H9 (cell line): ENCODE measurements at regions not wholly inside any gene's neighbourhood (a gene's known extent, or its start where the extent isn't known, plus 50 kb on each side); places are given as distances from the start of the nearest gene placed in this dataset.
A peak's percentile ranks its signal among the peaks of the same experiment; 100 is the strongest.

ENCODE experiments used
- DNase-seq: peaks from one replicate; pipeline ENCODE4 v3.0.0-alpha.2; 2017
- H2AFZ ChIP-seq: one replicate; pipeline ENCODE4 v1.6.1; 2013; ENCODE audit warnings: mild to moderate bottlenecking, low read length, control low read depth, moderate library complexity
- H2AK5ac ChIP-seq: 2 replicates; pipeline ENCODE4 v1.6.1; 2013; ENCODE audit warnings: low read length, control low read depth, mixed read lengths; ENCODE audit not compliant: insufficient read length
- H2BK120ac ChIP-seq: one replicate; pipeline ENCODE4 v1.6.1; 2013; ENCODE audit warnings: low read depth, mild to moderate bottlenecking, low read length, control low read depth, inconsistent platforms; ENCODE audit not compliant: poor library complexity, severe bottlenecking
- H2BK12ac ChIP-seq: 2 replicates; pipeline ENCODE4 v1.6.1; 2013; ENCODE audit warnings: low read length, control low read depth, mixed read lengths, low read depth; ENCODE audit not compliant: insufficient read length
- H2BK15ac ChIP-seq: 2 replicates; pipeline ENCODE4 v1.6.1; 2013; ENCODE audit warnings: low read depth, low read length, control low read depth
- H2BK20ac ChIP-seq: one replicate; pipeline ENCODE4 v1.6.1; 2013; ENCODE audit warnings: low read depth, mild to moderate bottlenecking, low read length, control low read depth, inconsistent platforms; ENCODE audit not compliant: poor library complexity, severe bottlenecking
- H2BK5ac ChIP-seq: 2 replicates; pipeline ENCODE4 v1.6.1; 2013; ENCODE audit warnings: low read length, control low read depth, mixed read lengths; ENCODE audit not compliant: insufficient read length
- H3K14ac ChIP-seq: 2 replicates; pipeline ENCODE4 v1.6.1; 2013; ENCODE audit warnings: low read length, control low read depth; ENCODE audit not compliant: insufficient read depth
- H3K18ac ChIP-seq: 2 replicates; pipeline ENCODE4 v1.6.1; 2013; ENCODE audit warnings: low read depth, mild to moderate bottlenecking, mixed read lengths, low read length, control low read depth; ENCODE audit not compliant: insufficient read length
- H3K23ac ChIP-seq: 2 replicates; pipeline ENCODE4 v1.6.1; 2013; ENCODE audit warnings: low read length, control low read depth, mixed read lengths, low read depth; ENCODE audit not compliant: insufficient read length
- H3K23me2 ChIP-seq: 2 replicates; pipeline ENCODE4 v1.6.1; 2013; ENCODE audit warnings: low read depth, mild to moderate bottlenecking, mixed read lengths, low read length, control low read depth; ENCODE audit not compliant: insufficient read length, poor library complexity, severe bottlenecking
- H3K27ac ChIP-seq: 2 replicates; pipeline ENCODE4 v1.5.1; 2013; ENCODE audit warnings: low read length, control low read depth, mixed read lengths, low read depth; ENCODE audit not compliant: insufficient read length
- H3K27me3 ChIP-seq: 2 replicates; pipeline ENCODE4 v1.6.1; 2013; ENCODE audit warnings: low read length, control low read depth, inconsistent platforms; ENCODE audit not compliant: insufficient read depth
- H3K4ac ChIP-seq: 2 replicates; pipeline ENCODE4 v1.6.1; 2013; ENCODE audit warnings: low read depth, mild to moderate bottlenecking, control low read depth, inconsistent platforms, low read length, moderate library complexity
- H3K4me1 ChIP-seq: 2 replicates; pipeline ENCODE4 v1.6.1; 2013; ENCODE audit warnings: low read length, control low read depth, inconsistent platforms; ENCODE audit not compliant: insufficient read depth
- H3K4me2 ChIP-seq: 2 replicates; pipeline ENCODE4 v1.6.1; 2013; ENCODE audit warnings: low read length, control low read depth, mixed read lengths; ENCODE audit not compliant: insufficient read length, insufficient read depth
- H3K56ac ChIP-seq: 2 replicates; pipeline ENCODE4 v1.6.1; 2013; ENCODE audit warnings: low read depth, mild to moderate bottlenecking, mixed read lengths, low read length, control low read depth; ENCODE audit not compliant: insufficient read length
- H3K79me1 ChIP-seq: 2 replicates; pipeline ENCODE4 v1.6.1; 2013; ENCODE audit warnings: low read depth, mild to moderate bottlenecking, moderate library complexity, low read length, control low read depth, inconsistent platforms; ENCODE audit not compliant: insufficient read depth, poor library complexity, severe bottlenecking
- H3K79me2 ChIP-seq: 2 replicates; pipeline ENCODE4 v1.6.1; 2013; ENCODE audit warnings: low read length, control low read depth, inconsistent platforms; ENCODE audit not compliant: insufficient read depth
- H3K9ac ChIP-seq: 2 replicates; pipeline ENCODE4 v1.6.1; 2013; ENCODE audit warnings: low read length, control low read depth, mixed read lengths; ENCODE audit not compliant: insufficient read length; ENCODE audit errors: extremely low read depth
- H3K9me3 ChIP-seq: one replicate; pipeline ENCODE4 v1.6.1; 2013; ENCODE audit warnings: low read depth, low read length, inconsistent platforms; ENCODE audit not compliant: control insufficient read depth
- H3T11ph ChIP-seq: one replicate; pipeline ENCODE4 v1.6.1; 2013; ENCODE audit warnings: mild to moderate bottlenecking, low read length, control low read depth, inconsistent platforms
- H4K20me1 ChIP-seq: one replicate; pipeline ENCODE4 v1.6.1; 2013; ENCODE audit not compliant: control insufficient read depth, insufficient read length, insufficient read depth
- H4K5ac ChIP-seq: 2 replicates; pipeline ENCODE4 v1.6.1; 2013; ENCODE audit warnings: low read depth, mild to moderate bottlenecking, mixed read lengths, low read length, control low read depth; ENCODE audit not compliant: insufficient read length
- H4K8ac ChIP-seq: replicated peaks from 2 replicates; pipeline ENCODE4 v1.6.1; 2013; ENCODE audit warnings: low read length, control low read depth, mixed read lengths, low read depth; ENCODE audit not compliant: insufficient read length
- H4K91ac ChIP-seq: 2 replicates; pipeline ENCODE4 v1.6.1; 2013; ENCODE audit warnings: low read depth, mild to moderate bottlenecking, moderate library complexity, mixed read lengths, low read length, control low read depth; ENCODE audit not compliant: insufficient read length
- H3K27ac Mint-ChIP-seq, 3 experiments: 2 replicates in 2 of 3; 3 replicates in 1 of 3; pipeline ENCODE4 v1.8.0; 2020 to 2021; ENCODE audit warnings: mixed read lengths in 3 of 3, mild to moderate bottlenecking in 1 of 3, moderate library complexity in 1 of 3
- H3K27me3 Mint-ChIP-seq: 2 replicates; pipeline ENCODE4 v1.8.0; 2021; ENCODE audit warnings: low read depth, mild to moderate bottlenecking, moderate library complexity, mixed read lengths
- H3K36me3 Mint-ChIP-seq, 3 experiments: 2 replicates in 2 of 3; 3 replicates in 1 of 3; pipeline ENCODE4 v1.8.0; 2020 to 2021; ENCODE audit warnings: low read depth in 3 of 3, mixed read lengths in 3 of 3; ENCODE audit not compliant: insufficient read depth in 1 of 3
- H3K4me1 Mint-ChIP-seq, 2 experiments: 2 replicates each; pipeline ENCODE4 v1.8.0; 2020; ENCODE audit warnings: mixed read lengths in 2 of 2
- H3K4me3 Mint-ChIP-seq, 2 experiments: 2 replicates in 1 of 2; 3 replicates in 1 of 2; pipeline ENCODE4 v1.8.0; 2020 to 2021; ENCODE audit warnings: mild to moderate bottlenecking in 2 of 2, mixed read lengths in 2 of 2, moderate library complexity in 1 of 2
- H3K9me3 Mint-ChIP-seq, 2 experiments: 2 replicates in 1 of 2; 3 replicates in 1 of 2; pipeline ENCODE4 v1.8.0; 2020; ENCODE audit warnings: mild to moderate bottlenecking in 2 of 2, mixed read lengths in 2 of 2, moderate library complexity in 1 of 2
- WGBS: extraction: QIAGEN DNeasy Blood & Tissue Kit; methylation state at CpG from one replicate; pipeline ENCODE4 v1.1.7; 2013; ENCODE audit warnings: missing lambda C conversion rate, low lambda C conversion rate, mixed read lengths; ENCODE audit not compliant: insufficient read length; ENCODE audit errors: extremely low coverage; 5-methylcytosine and 5-hydroxymethylcytosine counted together
- TF ChIP-seq, protein P1 (sequence below): fragments of 200-600 bp; sonication (generic); conservative IDR thresholded peaks from 3 replicates; pipeline ENCODE4 v1.8.0; 2021; ENCODE audit warnings: antibody characterized with exemption, mild to moderate bottlenecking

GRCh38 chr1:94677714-94678113 is 136.2 kb upstream of the F3 start:
- Histone ChIP-seq H4K5ac (no peak overlapping the region), H2BK20ac (no peak overlapping the region), H3K23me2 (no peaks in the 10 kb centered on the region), H3T11ph (no peak overlapping the region), H3K23ac (no peak overlapping the region), H3K27me3 (no peaks in the 10 kb centered on the region), H4K8ac (no peak overlapping the region), H3K18ac (no peak overlapping the region), H4K91ac (no peak overlapping the region), H2AK5ac (no peak overlapping the region), H3K79me2 (no peaks in the 10 kb centered on the region), H2BK15ac (no peak overlapping the region), H3K4me1 (no peaks in the 10 kb centered on the region), H3K4ac (no peak overlapping the region), H3K9me3 (no peaks in the 10 kb centered on the region), H3K14ac (no peak overlapping the region), H2BK12ac (no peak overlapping the region), H3K79me1 (no peaks in the 10 kb centered on the region), H2BK120ac (no peak overlapping the region), H3K56ac (no peak overlapping the region), H3K27ac (no peak overlapping the region), H2AFZ (no peak overlapping the region), H4K20me1 (no peaks in the 10 kb centered on the region), H2BK5ac (no peak overlapping the region), H3K4me2 (no peak overlapping the region), H3K9ac (no peak overlapping the region)
- Mint-ChIP-seq H3K27me3 (no peaks in the 10 kb centered on the region; the same call in 1 of the 2 replicates), H3K36me3 (peaks cover 0 to 4% (median 0%) of the 10 kb centered on the region in 3 experiments; a peak in 3 of 7 replicates), H3K27ac (peak overlapping the region in 1 of 3 experiments; percentile 49; a peak in 1 of 7 replicates), H3K9me3 (peaks cover 0 to 1% of the 10 kb centered on the region in 2 experiments; a peak in 3 of 5 replicates), H3K4me1 (peaks cover 16 to 21% of the 10 kb centered on the region in 2 experiments), H3K4me3 (no peak overlapping the region)
- TF ChIP-seq, protein P1, sequence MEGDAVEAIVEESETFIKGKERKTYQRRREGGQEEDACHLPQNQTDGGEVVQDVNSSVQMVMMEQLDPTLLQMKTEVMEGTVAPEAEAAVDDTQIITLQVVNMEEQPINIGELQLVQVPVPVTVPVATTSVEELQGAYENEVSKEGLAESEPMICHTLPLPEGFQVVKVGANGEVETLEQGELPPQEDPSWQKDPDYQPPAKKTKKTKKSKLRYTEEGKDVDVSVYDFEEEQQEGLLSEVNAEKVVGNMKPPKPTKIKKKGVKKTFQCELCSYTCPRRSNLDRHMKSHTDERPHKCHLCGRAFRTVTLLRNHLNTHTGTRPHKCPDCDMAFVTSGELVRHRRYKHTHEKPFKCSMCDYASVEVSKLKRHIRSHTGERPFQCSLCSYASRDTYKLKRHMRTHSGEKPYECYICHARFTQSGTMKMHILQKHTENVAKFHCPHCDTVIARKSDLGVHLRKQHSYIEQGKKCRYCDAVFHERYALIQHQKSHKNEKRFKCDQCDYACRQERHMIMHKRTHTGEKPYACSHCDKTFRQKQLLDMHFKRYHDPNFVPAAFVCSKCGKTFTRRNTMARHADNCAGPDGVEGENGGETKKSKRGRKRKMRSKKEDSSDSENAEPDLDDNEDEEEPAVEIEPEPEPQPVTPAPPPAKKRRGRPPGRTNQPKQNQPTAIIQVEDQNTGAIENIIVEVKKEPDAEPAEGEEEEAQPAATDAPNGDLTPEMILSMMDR = no peak
- DNase-seq = no peak
- no CpG with 5 or more reads among the region's 7 CpGs for WGBS
